ENCODE measurements at regions not wholly inside any gene's neighbourhood (a gene's known extent, or its start where the extent isn't known, plus 50 kb on each side); places are given as distances from the start of the nearest gene placed in this dataset.

- Histone ChIP-seq H3K79me1 (ENCODE audit: insufficient read depth, low read depth, low read length, poor library complexity, severe bottlenecking) (no peaks in the 10 kb centered on the region), H2AK5ac (ENCODE audit: insufficient read length, low read length) (no peak overlapping the region), H3T11ph (ENCODE audit: low read length) (no peak overlapping the region), H4K91ac (ENCODE audit: insufficient read length, low read depth, low read length) (no peak overlapping the region), H2BK15ac (ENCODE audit: low read depth, low read length) (no peak overlapping the region), H3K23ac (ENCODE audit: insufficient read length, low read depth, low read length) (no peak overlapping the region), H4K20me1 (ENCODE audit: control insufficient read depth, insufficient read depth, insufficient read length) (no peaks in the 10 kb centered on the region), H3K27me3 (ENCODE audit: insufficient read depth, low read length) (no peaks in the 10 kb centered on the region), H3K56ac (ENCODE audit: insufficient read length, low read depth, low read length) (no peak overlapping the region), H2BK12ac (ENCODE audit: insufficient read length, low read depth, low read length) (no peak overlapping the region), H3K14ac (ENCODE audit: insufficient read depth, low read length) (no peak overlapping the region), H3K27ac (ENCODE audit: insufficient read length, low read depth, low read length) (no peak overlapping the region), H3K4me2 (ENCODE audit: insufficient read depth, insufficient read length, low read length) (no peak overlapping the region), H2BK5ac (ENCODE audit: insufficient read length, low read length) (no peak overlapping the region), H3K18ac (ENCODE audit: insufficient read length, low read depth, low read length) (no peak overlapping the region), H3K4ac (ENCODE audit: low read depth, low read length) (no peak overlapping the region), H2BK120ac (ENCODE audit: low read depth, low read length, poor library complexity, severe bottlenecking) (no peak overlapping the region), H2AFZ (ENCODE audit: low read length) (no peak overlapping the region), H3K9ac (ENCODE audit: extremely low read depth, insufficient read length, low read length) (no peak overlapping the region), H4K8ac (replicated peaks; ENCODE audit: insufficient read length, low read depth, low read length) (no peak overlapping the region), H2BK20ac (ENCODE audit: low read depth, low read length, poor library complexity, severe bottlenecking) (no peak overlapping the region), H3K4me1 (ENCODE audit: insufficient read depth, low read length) (no peaks in the 10 kb centered on the region), H4K5ac (ENCODE audit: insufficient read length, low read depth, low read length) (no peak overlapping the region), H3K23me2 (ENCODE audit: insufficient read length, low read depth, low read length, poor library complexity, severe bottlenecking) (no peaks in the 10 kb centered on the region), H3K79me2 (ENCODE audit: insufficient read depth, low read length) (no peaks in the 10 kb centered on the region), H3K9me3 (ENCODE audit: control insufficient read depth, low read depth, low read length) (peaks cover 10% of the 10 kb centered on the region)
- H3K4me3 Mint-ChIP-seq = no peak overlapping the region
- H3K27me3 Mint-ChIP-seq (ENCODE audit: low read depth) = peaks cover 8% of the 10 kb centered on the region; the same call in 1 of the 2 replicates
- no peak for DNase-seq
- peaks cover 60 to 62% of the 10 kb centered on the region in 2 experiments for H3K9me3 Mint-ChIP-seq
- peaks cover 25 to 56% (median 34%) of the 10 kb centered on the region in 3 experiments for H3K36me3 Mint-ChIP-seq (ENCODE audit: insufficient read depth in 1 of 3, low read depth in 3 of 3)
- no peak overlapping the region for H3K27ac Mint-ChIP-seq
- TF ChIP-seq, protein P1, sequence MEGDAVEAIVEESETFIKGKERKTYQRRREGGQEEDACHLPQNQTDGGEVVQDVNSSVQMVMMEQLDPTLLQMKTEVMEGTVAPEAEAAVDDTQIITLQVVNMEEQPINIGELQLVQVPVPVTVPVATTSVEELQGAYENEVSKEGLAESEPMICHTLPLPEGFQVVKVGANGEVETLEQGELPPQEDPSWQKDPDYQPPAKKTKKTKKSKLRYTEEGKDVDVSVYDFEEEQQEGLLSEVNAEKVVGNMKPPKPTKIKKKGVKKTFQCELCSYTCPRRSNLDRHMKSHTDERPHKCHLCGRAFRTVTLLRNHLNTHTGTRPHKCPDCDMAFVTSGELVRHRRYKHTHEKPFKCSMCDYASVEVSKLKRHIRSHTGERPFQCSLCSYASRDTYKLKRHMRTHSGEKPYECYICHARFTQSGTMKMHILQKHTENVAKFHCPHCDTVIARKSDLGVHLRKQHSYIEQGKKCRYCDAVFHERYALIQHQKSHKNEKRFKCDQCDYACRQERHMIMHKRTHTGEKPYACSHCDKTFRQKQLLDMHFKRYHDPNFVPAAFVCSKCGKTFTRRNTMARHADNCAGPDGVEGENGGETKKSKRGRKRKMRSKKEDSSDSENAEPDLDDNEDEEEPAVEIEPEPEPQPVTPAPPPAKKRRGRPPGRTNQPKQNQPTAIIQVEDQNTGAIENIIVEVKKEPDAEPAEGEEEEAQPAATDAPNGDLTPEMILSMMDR (conservative IDR thresholded peaks at IDR 0.05) = no peak
- H3K4me1 Mint-ChIP-seq = no peaks in the 10 kb centered on the region
- WGBS (ENCODE audit: extremely low coverage, insufficient read length, low lambda C conversion rate) = no CpG with 5 or more reads among the region's 1 CpG
Measured at GRCh38 chr12:94020335-94020734, 128.0 kb upstream of the PLXNC1 start.

Measured in H9 (cell line).